ENCODE measurements at regions not wholly inside any gene's neighbourhood (a gene's known extent, or its start where the extent isn't known, plus 50 kb on each side); places are given as distances from the start of the nearest gene placed in this dataset.

DNA sequence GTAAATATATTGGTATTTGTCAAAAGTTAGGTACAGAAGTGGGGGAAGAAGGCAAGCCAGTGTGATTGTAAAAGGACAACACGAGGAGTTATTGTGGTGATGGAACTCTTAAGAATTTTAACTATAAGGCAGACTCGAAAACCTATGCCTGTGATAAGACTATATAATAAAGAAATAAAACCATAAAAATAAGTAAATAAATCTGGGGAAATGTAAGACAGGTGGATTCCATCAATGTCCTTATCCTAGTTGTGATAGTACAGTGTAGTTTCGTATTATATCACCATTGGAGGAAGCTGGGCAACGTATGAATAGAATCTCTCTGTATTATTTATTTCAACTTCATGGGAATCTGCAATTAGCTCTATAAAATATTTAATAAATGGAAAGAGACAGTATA is 395.7 kb downstream of the CDC14C start:
- TF ChIP-seq, protein P1, sequence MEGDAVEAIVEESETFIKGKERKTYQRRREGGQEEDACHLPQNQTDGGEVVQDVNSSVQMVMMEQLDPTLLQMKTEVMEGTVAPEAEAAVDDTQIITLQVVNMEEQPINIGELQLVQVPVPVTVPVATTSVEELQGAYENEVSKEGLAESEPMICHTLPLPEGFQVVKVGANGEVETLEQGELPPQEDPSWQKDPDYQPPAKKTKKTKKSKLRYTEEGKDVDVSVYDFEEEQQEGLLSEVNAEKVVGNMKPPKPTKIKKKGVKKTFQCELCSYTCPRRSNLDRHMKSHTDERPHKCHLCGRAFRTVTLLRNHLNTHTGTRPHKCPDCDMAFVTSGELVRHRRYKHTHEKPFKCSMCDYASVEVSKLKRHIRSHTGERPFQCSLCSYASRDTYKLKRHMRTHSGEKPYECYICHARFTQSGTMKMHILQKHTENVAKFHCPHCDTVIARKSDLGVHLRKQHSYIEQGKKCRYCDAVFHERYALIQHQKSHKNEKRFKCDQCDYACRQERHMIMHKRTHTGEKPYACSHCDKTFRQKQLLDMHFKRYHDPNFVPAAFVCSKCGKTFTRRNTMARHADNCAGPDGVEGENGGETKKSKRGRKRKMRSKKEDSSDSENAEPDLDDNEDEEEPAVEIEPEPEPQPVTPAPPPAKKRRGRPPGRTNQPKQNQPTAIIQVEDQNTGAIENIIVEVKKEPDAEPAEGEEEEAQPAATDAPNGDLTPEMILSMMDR (IDR thresholded peaks at IDR 0.05 in 2 of 3, conservative IDR thresholded peaks at IDR 0.05 in 1 of 3; ENCODE audit: borderline replicate concordance in 1 of 3, insufficient read depth in 1 of 3, low read depth in 2 of 3, low read length in 2 of 3) = no peak
- TF ChIP-seq POLR2A (IDR thresholded peaks at IDR 0.05; ENCODE audit: borderline replicate concordance, extremely low read depth, insufficient read depth, insufficient read length) (no peak), EGR1 (IDR thresholded peaks at IDR 0.05; ENCODE audit: low read depth) (no peak), POLR2AphosphoS5 (IDR thresholded peaks at IDR 0.05; ENCODE audit: low read depth, low read length) (no peak), FOSL1 (IDR thresholded peaks at IDR 0.05; ENCODE audit: low read depth) (no peak), JUND (IDR thresholded peaks at IDR 0.05) (no peak), EZH2 (IDR thresholded peaks at IDR 0.05) (no peak), RAD21 (IDR thresholded peaks at IDR 0.05; ENCODE audit: low read depth) (no peak), CEBPB (IDR thresholded peaks at IDR 0.05; ENCODE audit: low read depth) (no peak), SIN3A (IDR thresholded peaks at IDR 0.05; ENCODE audit: low read depth) (no peak), YY1 (IDR thresholded peaks at IDR 0.05; ENCODE audit: extremely low read depth, insufficient replicate concordance, low read depth, low read length) (no peak)
- TF ChIP-seq, protein P2, sequence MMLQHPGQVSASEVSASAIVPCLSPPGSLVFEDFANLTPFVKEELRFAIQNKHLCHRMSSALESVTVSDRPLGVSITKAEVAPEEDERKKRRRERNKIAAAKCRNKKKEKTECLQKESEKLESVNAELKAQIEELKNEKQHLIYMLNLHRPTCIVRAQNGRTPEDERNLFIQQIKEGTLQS (IDR thresholded peaks at IDR 0.05) = no peak
